ENCODE measurements at regions not wholly inside any gene's neighbourhood (a gene's known extent, or its start where the extent isn't known, plus 50 kb on each side); places are given as distances from the start of the nearest gene placed in this dataset.
"Not testable (repeated sequence)": the region's sequence is repeated elsewhere in the genome, so short reads cannot be mapped to it uniquely, and the experiment has no call there.

DNA sequence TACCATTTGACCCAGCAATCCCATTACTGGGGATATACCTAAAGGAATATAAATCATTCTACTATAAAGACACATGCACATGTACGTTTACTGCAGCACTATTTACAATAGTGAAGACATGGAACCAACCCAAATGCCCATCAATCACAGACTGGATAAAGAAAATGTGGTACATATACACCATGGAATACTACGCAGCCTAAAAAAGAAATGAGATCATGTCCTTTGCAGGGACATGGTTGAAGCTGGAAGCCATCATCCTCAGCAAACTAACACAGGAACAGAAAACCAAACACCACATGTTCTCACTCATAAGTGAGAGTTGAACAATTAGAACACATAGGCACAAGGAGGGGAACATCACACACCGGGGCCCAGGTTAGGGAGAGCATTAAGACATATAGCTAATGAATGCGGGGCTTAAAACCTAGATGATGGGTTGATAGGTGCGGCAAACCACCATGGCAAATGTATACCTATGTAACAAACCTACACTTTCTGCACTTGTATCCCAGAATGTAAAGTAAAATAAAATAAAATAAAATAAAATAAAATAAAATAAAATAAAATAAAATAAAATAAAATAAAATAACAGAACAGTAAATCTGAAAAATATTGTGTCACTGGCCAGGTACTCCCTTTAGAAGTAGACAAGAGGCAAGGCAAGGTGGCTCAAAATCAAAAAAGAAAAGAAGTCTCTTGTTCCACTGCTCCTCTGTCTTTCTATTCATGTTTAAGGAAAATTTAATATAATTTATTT lies 423.8 kb upstream of the GRAMD2B start:
- DNase-seq = not testable (repeated sequence)

- no peak for DNase-seq
These were observed 422.7 kb upstream of the GRAMD2B start for GRCh38 chr5:126000507-126000906.

GRCh38 chr5:126002222-126002897 lies 420.8 kb upstream of the GRAMD2B start:
- DNase-seq = no peak

DNA sequence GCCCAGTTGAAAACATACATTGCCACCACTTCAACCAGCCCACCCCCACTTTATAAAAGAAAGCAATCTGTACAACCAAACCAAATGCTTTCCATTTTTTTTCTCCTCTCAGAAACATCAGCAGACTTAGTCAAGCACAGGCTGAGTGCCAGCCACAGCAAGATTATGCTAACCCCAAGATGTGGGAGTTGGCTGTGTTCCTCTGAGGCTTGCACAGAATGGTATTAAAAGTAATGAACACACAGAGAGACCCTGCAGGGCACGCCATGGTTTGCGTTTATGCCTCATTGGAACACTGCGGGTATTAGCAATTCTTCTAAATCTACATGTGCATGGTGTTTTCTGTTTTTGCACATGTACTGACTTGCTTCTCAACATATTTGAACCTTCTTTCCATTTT lies 419.9 kb upstream of the GRAMD2B start:
- DNase-seq = no peak

GRCh38 chr5:126004636-126005035 lies 418.6 kb upstream of the GRAMD2B start:
- DNase-seq = no peak

DNA sequence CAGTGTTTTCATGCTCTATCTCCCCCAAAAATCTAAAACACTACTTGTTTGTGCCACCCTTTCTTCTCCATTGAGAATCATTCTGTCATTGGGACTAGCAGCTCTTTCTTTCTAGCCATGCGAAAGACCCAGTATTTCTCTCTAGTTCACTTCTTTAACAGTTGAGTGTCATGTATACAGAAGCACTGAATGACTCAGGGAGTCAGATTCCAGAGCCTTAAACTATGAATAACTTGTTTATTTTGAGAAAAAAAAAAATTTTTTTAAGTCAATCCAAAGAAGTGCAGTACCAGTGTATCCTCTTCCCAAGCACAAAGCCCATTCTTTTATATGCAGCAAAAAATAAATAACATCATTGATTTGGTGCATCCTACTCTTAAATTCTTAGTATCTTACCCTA lies 415.4 kb upstream of the GRAMD2B start:
- no peak for DNase-seq

DNA sequence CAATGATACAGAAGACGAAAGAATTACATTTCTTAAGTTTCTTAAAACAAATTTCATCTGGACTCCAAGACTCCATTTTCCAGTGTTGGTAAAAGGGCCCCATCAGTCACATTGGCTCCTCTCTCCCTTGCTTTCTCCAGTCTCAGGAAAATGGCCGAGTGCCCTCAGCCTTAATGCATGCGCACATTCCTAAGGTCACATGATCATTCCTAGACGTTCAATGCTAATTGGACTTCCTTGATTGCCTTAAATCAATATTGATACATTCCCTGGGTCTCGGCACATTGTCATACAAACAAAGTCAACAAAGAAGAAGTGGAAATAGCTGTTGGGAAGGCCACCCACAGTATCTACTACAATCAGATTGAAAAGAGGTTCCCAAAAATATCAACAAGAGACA lies 413.6 kb upstream of the GRAMD2B start:
- DNase-seq = no peak

DNA sequence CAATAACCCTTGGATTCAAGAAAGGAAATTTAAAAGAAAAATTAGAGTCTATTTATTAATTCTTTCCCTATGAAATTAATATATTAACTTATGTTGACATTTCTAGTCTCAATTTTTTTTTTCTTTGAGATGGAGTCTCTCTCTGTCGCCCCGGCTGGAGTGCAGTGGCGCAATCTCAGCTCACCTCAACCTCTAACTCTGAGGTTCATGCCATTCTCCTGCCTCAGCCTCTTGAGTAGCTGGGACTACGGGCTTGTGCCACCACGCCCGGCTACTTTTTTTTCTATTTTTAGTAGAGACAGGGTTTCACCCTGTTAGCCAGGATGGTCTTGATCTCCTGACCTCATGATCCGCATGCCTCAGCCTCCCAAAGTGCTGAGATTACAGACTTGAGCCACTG lies 411.7 kb upstream of the GRAMD2B start:
- DNase-seq = not testable (repeated sequence)

GRCh38 chr5:126014676-126015075 lies 408.5 kb upstream of the GRAMD2B start:
- DNase-seq = no peak

GRCh38 chr5:126015235-126016181 lies 407.7 kb upstream of the GRAMD2B start:
- no peak for DNase-seq

DNA sequence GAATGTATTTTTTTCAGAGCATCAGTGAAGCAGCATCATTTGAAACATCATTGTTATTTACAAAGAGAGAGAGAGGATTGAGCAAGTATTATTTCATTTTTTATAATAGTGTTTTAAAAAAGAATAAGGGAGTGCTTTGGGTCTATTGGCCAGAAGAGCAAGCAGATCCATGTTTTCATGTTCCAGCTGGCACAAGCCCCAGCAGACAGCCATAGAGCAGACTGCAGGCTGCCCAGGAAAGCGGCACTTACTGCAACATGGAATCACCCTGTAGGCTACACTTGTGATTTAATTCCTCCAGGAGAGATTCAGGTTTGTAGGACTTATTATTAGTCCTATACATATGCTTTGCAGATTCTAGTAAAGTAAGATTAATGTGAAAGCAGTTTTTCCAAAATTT lies 407.0 kb upstream of the GRAMD2B start:
- DNase-seq = no peak

- no peak for DNase-seq
These were observed 406.1 kb upstream of the GRAMD2B start for GRCh38 chr5:126017096-126017495.

GRCh38 chr5:126020770-126021169 lies 402.4 kb upstream of the GRAMD2B start:
- no peak for DNase-seq

GRCh38 chr5:126023994-126024441 lies 399.2 kb upstream of the GRAMD2B start:
- no peak for DNase-seq

DNA sequence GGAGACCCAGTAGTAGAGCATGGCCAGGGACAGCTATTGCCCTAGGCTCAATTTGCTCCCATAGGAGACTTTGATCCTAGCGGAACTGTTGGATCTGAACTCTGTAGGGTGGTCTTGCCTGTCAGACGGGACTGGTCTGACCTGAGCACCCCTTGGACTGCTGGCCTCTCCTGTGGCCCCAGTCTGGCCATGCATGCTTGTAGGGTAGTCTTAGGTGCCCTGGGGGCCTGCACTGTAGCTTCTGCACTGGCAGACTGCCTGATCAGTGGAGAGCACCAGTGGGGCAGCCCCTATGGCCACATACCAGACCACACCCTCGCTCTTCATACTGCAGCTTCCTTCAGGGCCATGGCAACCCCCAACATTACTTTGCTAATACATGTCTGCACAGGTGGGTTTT lies 396.1 kb upstream of the GRAMD2B start:
- DNase-seq = no peak

- no peak for DNase-seq
These were observed 395.6 kb upstream of the GRAMD2B start for GRCh38 chr5:126027652-126028051.

- DNase-seq = no peak
These were observed 394.9 kb upstream of the GRAMD2B start for GRCh38 chr5:126028336-126028735.

DNA sequence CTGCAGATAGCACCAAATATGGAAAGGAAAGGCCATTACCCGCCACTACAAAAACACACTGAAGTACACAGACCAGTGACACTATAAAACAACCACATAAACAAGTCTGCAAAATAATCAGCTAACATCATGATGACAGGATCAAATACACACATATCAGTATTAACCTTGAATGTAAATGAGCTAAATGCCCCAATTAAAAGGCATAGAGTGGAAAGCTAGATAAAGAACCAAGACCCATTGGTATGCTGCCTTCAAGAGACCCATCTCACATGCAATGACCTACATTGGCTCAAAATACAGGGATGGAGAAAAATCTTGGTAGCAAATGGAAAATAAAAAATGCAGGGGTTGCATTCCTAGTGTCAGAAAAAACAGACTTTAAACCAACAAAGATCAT lies 393.9 kb upstream of the GRAMD2B start:
- not testable (repeated sequence) for DNase-seq

- no peak for DNase-seq
These were observed 392.5 kb upstream of the GRAMD2B start for GRCh38 chr5:126030698-126031097.

DNA sequence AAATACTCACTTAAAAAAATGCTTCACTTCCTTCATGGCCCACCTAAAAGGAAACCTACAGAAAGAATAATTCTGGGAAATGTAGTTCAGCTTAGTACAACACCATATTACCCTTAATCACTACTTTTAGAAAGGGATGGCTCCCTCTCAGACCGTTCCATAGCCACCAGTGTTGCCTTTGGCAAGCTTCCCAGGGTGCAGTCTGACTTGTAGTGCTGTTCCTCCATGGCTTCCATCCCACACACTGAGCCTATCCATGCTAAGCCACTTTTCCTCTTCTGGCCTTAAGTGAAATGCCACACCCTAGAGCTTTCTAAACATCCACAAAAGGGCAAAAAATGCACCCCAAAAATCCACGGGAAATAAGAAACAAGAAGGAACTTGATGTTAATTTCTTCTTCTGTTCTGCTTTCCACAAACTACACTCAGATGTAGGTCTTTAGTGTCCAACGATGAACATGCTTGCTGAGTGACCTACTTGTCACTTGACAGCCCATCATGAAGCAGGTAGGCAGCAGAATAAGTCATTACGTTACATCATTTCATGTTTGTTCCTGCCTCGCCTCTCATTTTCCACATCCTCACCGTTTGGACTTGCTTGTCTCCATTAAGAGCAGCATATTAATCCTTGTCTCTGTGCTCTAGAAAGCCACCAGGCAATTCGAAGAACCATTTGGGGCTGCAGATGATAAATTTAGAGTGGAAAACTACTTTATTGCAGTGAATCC lies 391.1 kb upstream of the GRAMD2B start:
- no peak for DNase-seq

DNA sequence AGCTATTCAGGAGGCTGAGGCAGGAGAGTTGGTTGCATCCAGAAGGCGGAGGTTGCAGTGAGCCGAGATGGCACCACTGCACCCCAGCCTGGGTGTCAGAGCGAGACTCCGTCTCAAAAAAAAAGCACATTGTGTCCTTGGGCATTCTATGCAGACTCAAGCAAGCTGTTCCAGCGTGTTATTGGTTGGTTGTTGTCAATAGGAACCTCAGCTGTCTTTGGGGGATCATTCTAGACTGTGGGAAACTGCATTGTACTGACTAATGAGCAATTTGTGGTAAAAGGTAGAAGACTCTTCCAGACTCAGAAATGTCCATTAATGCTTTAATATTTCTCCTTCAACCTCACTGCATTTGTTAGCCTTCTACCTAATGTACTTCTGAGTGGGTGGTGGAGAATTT lies 379.5 kb upstream of the GRAMD2B start:
- no peak for DNase-seq

- DNase-seq = no peak
These were observed 379.0 kb upstream of the GRAMD2B start for GRCh38 chr5:126044111-126044668.

All from T-helper 9 cell (primary cell).